ENCODE measurements at regions not wholly inside any gene's neighbourhood (a gene's known extent, or its start where the extent isn't known, plus 50 kb on each side); places are given as distances from the start of the nearest gene placed in this dataset.

DNA sequence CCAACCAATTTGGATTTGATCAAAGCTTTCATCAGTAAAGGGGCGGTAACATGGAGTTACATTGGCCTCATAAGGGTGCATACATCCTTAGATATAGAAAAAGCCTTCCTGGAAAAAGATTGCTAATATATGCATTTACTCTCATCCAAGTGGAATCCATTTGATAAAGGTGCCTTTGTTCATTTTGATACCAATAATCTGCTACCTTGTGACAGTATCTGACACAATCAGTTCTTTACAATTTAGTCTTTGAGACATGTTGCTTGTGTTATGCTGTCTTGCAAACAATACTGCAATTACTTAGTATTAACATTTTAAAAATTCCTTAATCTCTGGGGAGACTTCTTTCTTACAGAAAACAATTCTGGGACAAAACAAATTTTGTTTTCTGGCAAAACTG lies 654.4 kb upstream of the SLC35B3 start:
- Histone ChIP-seq H4K8ac (replicated peaks; ENCODE audit: insufficient read length, low read depth, low read length) (no peak overlapping the region), H3K23me2 (ENCODE audit: insufficient read length, low read depth, low read length, poor library complexity, severe bottlenecking) (no peaks in the 10 kb centered on the region), H4K91ac (ENCODE audit: insufficient read length, low read depth, low read length) (no peak overlapping the region), H3K4me1 (ENCODE audit: insufficient read depth, low read length) (no peaks in the 10 kb centered on the region), H2AFZ (ENCODE audit: low read length) (no peak overlapping the region), H2AK5ac (ENCODE audit: insufficient read length, low read length) (no peak overlapping the region), H3K4me2 (ENCODE audit: insufficient read depth, insufficient read length, low read length) (no peak overlapping the region), H3K14ac (ENCODE audit: insufficient read depth, low read length) (no peak overlapping the region), H3K56ac (ENCODE audit: insufficient read length, low read depth, low read length) (no peak overlapping the region), H3K79me1 (ENCODE audit: insufficient read depth, low read depth, low read length, poor library complexity, severe bottlenecking) (no peaks in the 10 kb centered on the region), H4K5ac (ENCODE audit: insufficient read length, low read depth, low read length) (no peak overlapping the region), H3K27ac (ENCODE audit: insufficient read length, low read depth, low read length) (no peak overlapping the region), H3T11ph (ENCODE audit: low read length) (no peak overlapping the region), H2BK20ac (ENCODE audit: low read depth, low read length, poor library complexity, severe bottlenecking) (no peak overlapping the region), H3K18ac (ENCODE audit: insufficient read length, low read depth, low read length) (no peak overlapping the region), H3K9ac (ENCODE audit: extremely low read depth, insufficient read length, low read length) (no peak overlapping the region), H3K79me2 (ENCODE audit: insufficient read depth, low read length) (no peaks in the 10 kb centered on the region), H3K23ac (ENCODE audit: insufficient read length, low read depth, low read length) (no peak overlapping the region), H2BK15ac (ENCODE audit: low read depth, low read length) (no peak overlapping the region), H3K9me3 (ENCODE audit: control insufficient read depth, low read depth, low read length) (no peaks in the 10 kb centered on the region), H3K4ac (ENCODE audit: low read depth, low read length) (no peak overlapping the region), H3K27me3 (ENCODE audit: insufficient read depth, low read length) (no peaks in the 10 kb centered on the region), H2BK120ac (ENCODE audit: low read depth, low read length, poor library complexity, severe bottlenecking) (no peak overlapping the region), H2BK12ac (ENCODE audit: insufficient read length, low read depth, low read length) (no peak overlapping the region), H4K20me1 (ENCODE audit: control insufficient read depth, insufficient read depth, insufficient read length) (no peaks in the 10 kb centered on the region), H2BK5ac (ENCODE audit: insufficient read length, low read length) (no peak overlapping the region)
- no peak for TF ChIP-seq CTCF (conservative IDR thresholded peaks at IDR 0.05)
- no peak overlapping the region for H3K4me3 Mint-ChIP-seq
- WGBS (ENCODE audit: extremely low coverage, insufficient read length, low lambda C conversion rate): no CpG with 5 or more reads among the region's 1 CpG
- no peaks in the 10 kb centered on the region for H3K9me3 Mint-ChIP-seq
- H3K36me3 Mint-ChIP-seq (ENCODE audit: insufficient read depth in 1 of 3, low read depth in 3 of 3): no peaks in the 10 kb centered on the region
- H3K4me1 Mint-ChIP-seq: peaks cover 6 to 10% of the 10 kb centered on the region in 2 experiments
- DNase-seq: no peak
- H3K27ac Mint-ChIP-seq: no peak overlapping the region
- H3K27me3 Mint-ChIP-seq (ENCODE audit: low read depth): no peaks in the 10 kb centered on the region

All from H9 (cell line).